GM23248 (cell line): ENCODE measurements at regions not wholly inside any gene's neighbourhood (a gene's known extent, or its start where the extent isn't known, plus 50 kb on each side); places are given as distances from the start of the nearest gene placed in this dataset.

Source experiments
- EZH2 ChIP-seq: fragments of 200-600 bp; sonication (generic); IDR thresholded peaks from 2 replicates; pipeline ENCODE4 v1.6.1; 2018; ENCODE audit warnings: antibody characterized with exemption, mild to moderate bottlenecking; ENCODE audit not compliant: insufficient read depth, poor library complexity, severe bottlenecking
- EZH2phosphoT487 ChIP-seq: fragments of 200-600 bp; sonication (generic); IDR thresholded peaks from 2 replicates; pipeline ENCODE4 v1.6.1; 2018; ENCODE audit warnings: antibody characterized with exemption, moderate library complexity, mild to moderate bottlenecking, low read depth; ENCODE audit not compliant: insufficient read depth

DNA sequence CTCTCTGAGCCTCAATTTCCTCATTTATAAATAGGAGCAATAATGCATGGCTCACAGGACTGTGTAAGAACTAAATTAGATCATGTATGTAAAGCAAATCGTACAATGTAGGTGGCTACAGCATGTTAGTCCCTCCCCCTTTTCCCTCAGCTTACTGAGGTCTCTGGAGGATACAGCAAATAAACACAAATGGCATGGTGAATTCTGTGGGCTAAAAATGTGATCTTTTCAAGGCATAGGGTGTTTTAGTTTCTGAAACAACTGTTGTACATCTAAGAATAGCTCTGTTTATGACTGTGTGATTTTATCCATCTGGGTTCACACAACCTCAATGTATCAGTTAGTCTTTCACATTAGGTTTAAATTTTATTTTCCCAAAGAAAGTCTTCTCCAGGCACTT is 121.2 kb upstream of the PLEKHG7 start:
- TF ChIP-seq EZH2: no peak
- no peak for TF ChIP-seq EZH2phosphoT487
